ENCODE measurements at regions not wholly inside any gene's neighbourhood (a gene's known extent, or its start where the extent isn't known, plus 50 kb on each side); places are given as distances from the start of the nearest gene placed in this dataset.
"Not testable (repeated sequence)": the region's sequence is repeated elsewhere in the genome, so short reads cannot be mapped to it uniquely, and the experiment has no call there.

DNA sequence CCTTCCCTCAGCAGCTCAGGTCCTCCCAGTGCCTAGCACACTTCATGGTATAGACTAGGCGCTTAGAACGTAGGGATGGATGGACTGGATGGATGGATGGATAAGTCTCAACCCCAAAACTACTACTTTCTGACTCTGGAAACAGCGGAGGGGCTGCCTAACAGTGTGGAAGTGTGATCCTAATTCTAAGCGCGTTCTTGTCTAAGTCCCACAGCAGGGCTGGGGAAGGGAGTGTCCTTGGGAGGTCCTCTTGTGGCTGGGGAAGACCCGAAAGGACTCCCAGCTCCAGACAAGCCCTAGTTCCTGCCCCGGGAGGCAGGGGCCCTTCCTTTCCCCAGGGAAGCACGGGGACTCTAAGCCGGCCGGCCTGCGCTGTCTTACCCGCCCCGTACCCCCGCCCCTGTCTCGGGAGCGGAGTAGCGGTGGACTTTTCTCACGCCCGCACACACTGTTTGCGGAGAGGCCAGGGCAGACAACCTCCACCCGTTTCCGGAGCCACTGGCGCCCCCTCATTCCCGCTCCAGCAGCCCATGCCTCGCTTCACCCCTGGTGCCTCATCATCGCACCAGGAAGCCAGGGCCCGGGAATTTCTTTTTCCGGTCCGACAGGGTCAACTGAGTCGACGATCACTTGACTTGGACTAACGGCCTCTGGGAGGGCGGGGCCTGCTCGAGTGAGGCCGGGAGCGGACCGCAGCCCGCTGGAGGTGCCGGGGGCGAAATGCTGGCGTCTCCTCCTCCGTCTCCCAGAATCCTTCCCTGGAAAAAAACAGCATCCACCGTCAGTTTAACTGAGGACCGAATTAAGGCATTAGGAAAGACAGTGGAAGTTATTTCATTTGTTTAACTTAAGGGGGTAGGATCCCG is 133.3 kb downstream of the TBC1D2B start:
- no peak for DNase-seq (ENCODE audit: low read depth)

DNA sequence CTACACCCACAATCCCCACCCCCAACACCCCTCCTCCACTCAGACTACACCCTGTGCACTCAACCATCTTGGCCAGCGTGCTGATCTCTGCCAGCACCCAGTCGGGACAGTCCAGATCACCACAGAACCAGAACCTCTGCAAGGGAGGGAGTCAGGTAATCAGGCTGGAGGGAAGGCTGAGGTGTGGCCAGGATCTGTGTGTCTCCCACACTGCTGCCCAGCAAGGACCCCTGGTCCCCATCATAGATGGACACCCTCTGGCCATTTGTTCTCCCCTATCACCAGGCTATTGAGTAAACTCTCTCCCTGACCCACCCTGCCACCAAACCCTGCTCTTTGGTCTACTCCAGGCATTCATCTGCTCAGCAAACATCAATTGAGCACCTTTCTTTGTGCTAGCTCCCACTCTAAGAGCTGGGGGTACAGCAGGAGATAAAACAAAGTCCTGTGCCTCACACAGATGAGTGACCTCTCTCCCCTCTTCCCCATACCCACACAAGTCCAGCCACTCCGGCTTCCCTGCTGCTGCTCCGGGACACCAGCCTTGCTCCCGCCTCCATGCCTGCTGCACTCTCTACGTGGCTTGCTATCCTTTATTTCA is 134.8 kb downstream of the TBC1D2B start:
- DNase-seq (ENCODE audit: low read depth) = no peak

DNA sequence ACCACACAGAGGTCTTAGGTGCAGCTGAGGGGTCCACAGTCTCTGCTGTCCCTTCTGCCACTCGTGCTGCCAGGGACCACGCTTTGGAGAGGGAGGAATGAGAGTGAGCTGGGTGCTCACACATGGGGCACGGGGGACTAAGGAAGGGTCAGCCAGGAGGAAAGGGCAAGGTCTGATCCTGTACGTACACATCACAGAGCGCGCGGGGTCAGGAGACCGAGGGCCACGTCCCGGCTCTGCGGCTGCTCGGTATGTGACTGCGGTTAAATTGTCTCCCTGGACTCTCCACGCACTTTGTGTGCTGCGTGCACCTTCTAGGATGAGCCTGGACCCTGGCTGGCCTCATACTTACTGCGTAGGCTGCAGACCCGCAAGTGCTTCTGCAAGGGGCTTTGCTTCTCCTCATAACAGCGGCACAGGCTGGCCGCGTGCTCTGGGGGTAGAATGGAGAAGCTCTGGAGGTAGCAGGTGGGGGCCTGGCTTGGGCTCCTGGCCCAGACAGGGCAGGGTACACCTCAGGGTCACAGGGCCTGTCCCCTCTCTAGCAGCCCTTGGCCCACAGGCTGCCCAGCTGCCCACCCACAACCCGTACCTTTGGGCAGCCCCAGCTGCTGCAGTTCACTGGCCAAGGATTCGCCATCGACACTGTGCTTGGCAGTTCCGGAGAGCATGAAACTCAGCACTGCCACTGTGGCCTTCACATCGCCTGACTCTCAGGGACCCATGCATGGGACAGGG is 136.3 kb downstream of the TBC1D2B start:
- DNase-seq (ENCODE audit: low read depth) = not testable (repeated sequence)

DNA sequence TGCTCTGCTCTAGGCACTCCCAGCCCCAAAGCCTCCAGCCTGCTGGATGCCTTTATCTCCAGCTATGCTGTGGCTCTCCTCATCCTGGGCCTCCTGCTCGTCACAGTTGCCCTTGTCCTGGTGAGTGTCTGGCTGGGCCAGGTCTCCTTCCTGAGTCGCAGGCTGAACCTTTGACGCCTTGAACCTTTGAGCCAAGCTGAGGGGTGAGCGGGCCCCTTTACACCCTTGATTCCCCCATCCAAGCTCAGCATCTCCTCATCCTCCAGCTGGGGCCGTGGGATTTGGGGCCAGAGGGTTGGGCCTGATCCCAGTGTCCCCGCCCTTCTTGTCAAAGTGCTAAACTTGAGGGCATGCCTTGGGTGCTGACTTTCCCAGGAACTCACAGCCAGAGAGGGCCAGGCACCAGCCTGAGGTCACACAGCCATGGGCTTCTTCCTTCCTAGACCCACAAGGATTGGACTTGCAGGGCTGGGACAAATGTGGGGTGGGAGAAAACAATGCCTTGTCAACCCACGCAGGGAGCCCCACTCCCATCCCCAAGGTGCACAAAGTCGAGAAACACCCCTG is 137.0 kb downstream of the TBC1D2B start:
- DNase-seq (ENCODE audit: low read depth) = no peak

DNA sequence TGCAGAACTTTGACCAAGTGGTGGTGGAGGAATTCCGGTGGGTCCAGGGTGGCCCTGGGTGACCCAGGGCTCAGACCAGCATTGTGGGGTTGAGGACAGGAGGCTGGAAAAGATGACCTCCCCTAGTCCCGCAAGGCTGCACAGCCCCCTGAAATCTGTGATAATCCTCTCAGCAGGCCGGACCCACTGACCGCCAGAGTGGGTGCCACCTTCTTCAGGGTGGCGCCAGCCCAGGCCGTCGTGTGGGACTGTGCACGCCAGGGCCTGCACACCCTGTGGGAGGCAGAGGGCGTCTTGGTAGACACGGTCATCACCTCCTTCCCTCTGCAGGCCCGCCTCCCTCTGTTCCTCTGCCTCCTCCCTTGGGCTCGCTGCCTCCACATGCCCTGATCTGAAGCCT is 137.7 kb downstream of the TBC1D2B start:
- no peak for DNase-seq (ENCODE audit: low read depth)

DNA sequence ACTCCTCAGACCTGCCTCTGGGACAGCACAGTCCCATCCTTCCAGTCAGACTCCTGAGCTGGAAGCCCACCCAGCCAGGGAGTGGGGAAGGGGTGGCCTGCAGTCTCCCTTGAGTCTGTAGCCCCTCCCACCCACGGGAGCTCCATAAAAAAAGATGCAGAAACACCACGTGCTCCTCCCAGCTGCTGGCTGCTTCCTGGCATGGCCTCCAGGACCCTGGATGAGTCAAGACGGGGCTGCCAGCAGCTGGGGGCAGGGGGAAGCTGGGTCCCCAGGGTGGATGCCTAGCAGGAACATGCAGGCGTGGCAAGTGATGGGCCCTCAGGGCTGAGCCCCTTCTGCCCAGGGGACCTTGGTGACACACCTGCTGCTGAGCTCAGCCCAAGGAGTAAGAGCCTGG is 138.5 kb downstream of the TBC1D2B start:
- not testable (repeated sequence) for DNase-seq (ENCODE audit: low read depth)

DNA sequence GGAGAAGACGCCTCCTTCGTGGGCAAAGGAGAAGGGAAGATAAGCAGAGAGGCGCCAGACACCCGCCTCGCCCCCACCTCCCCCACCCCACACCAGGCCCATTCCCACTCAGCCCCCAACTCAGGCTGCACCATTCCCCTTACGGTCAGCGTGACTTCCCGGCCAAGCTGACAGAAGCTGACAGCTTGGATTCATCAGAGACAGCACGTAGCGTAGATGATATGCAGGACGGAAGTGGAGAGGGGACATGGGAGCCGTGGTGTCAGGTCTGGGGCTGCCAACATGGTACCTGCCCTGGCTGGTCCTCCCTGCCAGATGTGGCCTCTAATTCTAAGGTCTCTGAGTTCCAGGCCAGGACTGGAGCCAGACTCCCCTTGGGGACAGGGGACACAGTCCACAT is 139.0 kb downstream of the TBC1D2B start:
- not testable (repeated sequence) for DNase-seq (ENCODE audit: low read depth)

DNA sequence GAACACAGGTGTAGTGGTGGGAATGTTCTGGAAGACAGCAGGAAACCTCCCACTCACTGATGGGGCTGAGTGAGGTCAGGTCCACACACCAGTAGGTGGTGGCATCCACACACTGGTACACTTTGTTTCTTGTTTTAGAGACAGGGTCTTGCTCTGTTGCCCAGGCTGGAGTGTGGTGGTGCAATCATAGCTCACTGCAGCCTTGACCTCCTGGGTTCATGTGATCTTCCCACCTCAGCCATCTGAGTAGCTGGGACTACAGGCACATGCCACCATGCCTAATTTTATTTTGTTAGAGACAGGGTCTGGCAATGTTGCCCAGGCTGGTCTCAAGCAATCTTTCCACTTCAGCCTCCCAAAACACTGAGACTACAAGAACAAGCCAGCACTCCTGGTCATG is 140.9 kb downstream of the TBC1D2B start:
- not testable (repeated sequence) for DNase-seq (ENCODE audit: low read depth)

DNA sequence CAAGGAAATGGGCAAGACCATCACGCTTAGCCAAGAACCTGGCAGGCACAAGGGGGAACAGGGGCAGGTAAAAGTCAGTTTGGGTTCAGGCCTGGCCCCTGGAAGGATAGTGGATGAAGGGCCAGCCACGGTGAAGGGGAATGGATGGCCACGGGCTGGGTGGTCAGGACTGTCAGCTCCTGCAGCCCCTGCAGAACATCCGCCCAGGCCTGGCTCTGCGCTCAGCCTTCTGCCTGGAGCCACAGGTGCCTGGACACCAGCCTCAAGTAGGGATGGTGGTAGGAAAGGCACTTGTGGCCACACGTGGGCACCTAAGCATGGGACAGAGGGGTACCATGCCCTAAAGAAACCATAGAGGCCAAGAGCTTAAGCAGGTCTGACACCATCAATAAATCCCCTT is 143.0 kb downstream of the TBC1D2B start:
- not testable (repeated sequence) for DNase-seq (ENCODE audit: low read depth)

DNA sequence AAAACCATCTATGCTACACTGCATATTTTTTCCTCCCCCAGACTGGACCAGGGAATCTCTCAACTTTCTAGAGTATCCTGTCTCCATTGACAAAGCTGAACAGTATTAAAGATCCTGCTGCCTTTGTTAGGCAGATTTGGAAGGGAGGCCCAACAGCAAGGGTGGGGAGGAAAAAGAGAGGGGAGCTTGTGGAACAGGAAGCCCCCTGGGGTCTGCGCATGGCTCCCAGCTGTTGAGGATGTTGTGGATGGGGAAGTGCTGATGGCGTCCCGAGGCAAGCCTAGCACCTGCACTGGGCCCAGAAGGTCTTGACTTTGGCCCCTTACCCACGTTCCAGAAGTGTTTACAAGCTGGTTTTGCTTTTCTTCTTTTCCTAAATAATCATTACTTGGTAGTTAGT is 146.6 kb downstream of the TBC1D2B start:
- DNase-seq (ENCODE audit: low read depth) = not testable (repeated sequence)

DNA sequence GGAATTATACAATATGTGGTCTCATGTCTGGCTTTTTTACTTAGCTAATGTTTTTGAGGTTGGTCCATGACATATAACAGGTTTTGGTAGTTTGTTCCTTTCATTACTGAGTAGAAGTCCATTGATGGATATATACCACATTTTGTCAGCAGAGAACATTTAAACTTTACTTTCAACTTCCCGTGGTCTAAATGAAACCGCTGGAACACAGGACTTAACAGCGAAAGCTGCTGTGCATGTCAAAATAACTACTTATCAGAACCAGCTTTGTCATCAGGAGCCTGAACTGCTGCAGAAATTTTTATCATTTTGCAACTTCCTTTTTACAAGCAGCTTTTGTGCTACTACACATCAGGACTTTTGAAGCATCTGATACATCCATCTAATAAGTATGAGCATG is 147.0 kb downstream of the TBC1D2B start:
- DNase-seq (ENCODE audit: low read depth) = not testable (repeated sequence)

DNA sequence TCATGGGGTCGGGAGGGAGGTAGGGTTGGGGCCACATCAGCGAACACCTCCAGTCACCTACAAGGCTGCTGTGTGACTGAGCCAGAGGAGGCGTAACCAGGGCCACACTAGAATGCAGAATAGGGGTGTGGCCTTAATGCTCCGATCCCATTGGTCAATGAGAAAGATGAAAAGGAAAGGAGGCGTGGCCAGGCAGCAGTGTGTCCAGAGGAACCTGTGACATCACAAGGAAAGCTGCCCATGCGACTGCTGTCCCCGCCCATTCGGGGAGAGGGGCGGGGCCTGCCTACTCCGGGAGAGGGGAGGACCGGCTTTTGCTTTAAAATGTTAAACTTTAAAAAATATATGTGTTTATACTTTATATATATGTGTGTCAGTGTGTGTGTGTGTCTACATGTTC is 150.7 kb downstream of the TBC1D2B start:
- not testable (repeated sequence) for DNase-seq (ENCODE audit: low read depth)

DNA sequence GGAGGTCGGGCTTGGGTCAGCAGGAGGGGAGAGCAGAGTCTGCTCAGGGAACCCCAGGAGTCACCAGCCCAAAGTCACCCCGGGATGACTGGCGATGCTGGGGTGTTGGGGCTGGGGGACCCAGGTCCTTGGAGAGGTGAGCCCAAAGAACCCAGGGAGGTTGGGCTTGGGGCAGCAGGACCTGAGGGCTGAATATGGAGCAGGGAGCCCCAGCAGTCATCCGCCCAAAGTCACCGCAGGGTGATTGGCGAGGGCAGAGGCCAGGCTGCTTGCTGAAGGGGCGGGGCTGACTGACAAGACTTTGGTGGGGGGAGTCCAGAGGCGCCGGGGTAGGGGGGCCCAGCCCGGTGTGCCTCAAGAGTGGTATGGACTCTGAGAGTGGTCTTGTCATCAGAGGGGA is 151.2 kb downstream of the TBC1D2B start:
- DNase-seq (ENCODE audit: low read depth) = not testable (repeated sequence)

DNA sequence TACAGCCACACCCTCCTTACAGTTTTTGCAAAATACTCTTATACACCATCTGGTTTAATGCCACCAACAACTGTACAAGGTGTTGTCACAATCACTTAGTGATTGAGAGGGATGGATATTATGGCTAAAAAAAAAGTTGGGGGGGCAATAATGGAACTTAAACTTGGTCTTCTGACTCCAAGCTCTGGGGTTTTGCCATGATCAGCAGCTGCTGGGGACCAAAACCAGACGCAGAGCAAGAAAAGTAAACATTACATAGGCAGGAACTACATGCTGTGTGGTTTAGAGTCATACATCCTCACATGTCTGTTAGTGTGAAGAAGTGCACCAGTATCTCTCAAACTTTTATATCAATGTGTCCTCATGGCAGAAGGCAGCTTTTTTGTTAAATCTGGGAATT is 152.4 kb downstream of the TBC1D2B start:
- not testable (repeated sequence) for DNase-seq (ENCODE audit: low read depth)

DNA sequence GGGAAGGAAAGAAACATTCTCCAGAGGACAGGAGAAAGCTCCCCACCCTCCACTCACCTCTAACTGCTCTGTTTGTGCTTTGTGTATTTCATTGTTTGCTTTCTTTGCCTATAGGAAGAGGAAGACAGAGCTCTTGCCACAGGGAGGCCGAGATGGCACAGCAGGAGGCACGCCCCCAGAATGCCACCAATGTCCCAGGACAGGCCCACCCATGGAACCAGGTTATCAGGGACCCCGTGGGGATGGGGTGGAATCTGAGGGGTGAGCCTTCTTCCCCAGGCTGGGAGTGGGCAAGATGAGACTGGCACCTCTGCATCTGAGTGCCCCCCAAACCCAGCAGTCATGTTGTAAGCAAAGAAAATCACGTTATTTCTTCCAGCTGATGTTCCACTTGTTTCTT is 155.8 kb downstream of the TBC1D2B start:
- DNase-seq (ENCODE audit: low read depth) = no peak

DNA sequence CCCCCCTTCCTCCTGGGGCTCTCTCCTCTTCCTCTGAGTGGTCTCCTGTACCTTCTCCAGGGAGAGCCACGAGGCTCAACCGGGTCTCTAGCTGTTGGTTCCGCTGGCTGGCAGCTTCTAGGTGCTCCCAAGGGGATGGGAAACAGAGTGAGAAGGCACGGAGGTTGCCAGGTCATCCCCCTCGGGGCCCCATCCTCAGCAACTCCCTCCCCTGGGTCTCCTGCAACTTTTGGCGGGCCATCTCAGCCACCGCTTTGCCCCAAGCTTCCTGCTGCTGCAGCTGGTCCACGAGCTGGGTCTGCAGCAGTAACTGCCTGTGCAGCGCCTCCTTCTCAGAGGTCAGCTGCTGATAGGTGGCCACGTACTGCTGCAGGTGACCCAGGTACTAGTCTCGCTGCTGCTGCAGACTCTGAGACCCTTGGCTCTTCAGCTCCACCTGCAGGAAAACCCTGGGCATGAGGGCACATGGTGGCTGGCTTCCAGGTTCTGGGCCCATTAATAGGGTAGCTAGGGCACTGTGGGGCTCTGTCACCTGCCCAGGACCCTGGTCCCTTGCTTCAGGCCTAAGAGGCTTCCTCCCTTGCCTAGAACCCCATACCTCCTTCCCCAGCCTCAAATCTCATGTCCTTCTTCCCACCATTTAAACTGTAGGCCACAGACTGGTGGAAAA is 160.4 kb downstream of the TBC1D2B start:
- DNase-seq (ENCODE audit: low read depth) = not testable (repeated sequence)

DNA sequence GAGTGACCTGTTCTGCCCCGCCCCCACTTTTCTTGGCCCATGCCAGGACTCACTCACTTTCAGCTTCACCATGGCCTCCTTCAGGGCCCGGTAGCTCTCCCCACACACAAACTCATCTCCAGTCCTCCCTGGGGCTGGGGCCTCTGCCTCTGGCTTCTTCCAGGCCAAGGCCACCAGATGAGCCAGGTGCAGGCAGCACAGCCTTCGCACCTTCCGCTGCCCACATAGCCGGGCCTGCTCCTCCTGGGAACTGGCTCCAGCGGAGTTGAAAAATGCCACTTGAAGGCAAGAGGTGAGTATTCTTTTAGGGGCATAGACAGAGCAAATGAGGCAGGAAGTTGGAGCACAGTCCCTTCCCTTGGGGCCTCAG is 161.6 kb downstream of the TBC1D2B start:
- not testable (repeated sequence) for DNase-seq (ENCODE audit: low read depth)

DNA sequence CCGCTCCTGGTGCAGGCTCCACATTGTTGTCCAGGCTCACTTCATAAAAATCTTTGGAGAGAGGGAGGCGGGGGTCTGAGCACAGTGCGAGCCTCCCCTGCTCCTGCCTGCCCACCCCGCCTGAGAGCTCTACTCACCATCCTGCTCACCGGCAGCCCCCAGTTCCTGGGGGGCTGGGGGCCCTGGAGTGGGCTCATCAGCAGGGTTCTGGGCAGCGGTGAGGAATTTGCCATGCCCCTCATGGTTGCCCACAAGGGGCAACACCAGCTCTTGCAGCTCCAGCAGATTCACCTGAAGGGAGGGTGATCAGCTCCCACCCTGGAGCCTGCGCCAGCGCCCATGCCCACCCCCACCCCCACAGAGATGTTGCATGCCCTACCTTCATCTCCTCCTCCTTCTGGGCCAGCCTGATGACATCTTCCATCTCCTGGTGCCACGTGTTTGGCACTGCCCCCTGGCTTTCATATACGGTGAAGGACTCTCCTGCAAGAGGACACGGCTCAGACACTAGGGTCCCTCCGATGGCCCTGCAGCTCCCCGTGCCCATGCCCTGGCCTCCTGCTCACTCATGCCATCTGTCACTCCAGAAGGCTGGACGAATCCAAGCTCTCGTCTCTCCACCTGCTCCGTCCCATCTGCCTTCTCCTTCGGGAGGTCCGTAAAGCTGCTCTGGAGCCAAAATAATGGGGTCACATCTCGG is 162.1 kb downstream of the TBC1D2B start:
- no peak for DNase-seq (ENCODE audit: low read depth)

DNA sequence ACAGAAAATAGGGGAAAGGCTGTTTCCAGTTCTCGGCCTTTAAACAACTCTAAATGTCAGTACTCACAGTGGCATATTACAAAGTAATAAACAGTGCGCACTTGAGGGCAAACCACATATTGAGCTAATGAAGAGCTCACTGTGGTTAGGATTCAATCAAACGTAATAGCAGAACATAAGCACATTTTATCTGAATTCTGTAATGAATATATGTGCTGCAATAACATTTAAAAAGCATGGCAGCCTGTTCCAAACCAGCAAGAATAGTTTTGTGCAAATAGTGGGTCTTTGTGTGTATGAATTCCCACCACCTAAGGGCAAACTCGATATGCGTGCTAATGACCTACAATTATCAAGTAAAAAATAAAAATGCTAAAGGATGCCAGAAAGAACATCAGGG is 163.0 kb downstream of the TBC1D2B start:
- DNase-seq (ENCODE audit: low read depth) = not testable (repeated sequence)

DNA sequence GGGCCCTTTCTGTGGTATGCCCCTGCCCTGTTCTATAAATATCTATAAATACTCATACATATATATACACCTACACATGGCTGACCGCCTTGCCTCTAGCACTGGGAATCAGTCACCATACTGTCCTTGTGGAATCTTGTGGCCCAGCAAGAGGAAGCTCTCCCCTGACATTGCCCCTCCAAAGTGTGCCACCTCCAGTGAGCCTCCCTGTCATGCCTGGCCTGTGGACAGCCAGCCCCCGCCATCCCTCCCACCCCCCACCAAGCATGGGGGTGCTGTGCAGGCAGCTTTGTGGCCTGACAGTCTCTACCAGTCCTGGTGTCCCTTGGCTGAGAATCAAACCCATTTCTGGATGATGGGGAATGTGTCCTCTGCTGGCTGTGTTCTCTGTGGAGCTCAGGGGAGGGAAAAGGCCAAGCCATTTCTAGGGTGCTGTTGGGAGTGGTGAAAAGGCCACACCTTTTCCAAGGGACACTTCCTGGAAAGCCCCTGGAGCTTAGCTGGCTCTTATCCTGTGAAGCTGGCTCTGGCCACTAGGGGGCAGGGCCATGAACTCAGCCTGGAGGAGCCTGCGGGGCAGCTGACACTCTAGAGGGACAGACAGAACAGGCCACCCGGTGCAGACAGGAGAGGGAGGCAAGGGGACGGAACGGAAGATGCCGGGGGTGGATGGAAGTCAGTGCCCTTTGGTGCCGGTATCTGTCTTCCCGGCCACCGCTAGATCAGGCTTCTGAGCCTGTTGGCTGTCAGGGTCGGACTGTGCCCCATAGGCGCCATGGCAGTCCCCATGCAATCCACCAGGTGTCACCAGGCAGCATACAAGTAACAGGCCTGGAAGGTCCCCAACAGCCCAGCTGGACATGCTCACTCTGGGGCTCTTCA is 167.2 kb downstream of the TBC1D2B start:
- DNase-seq (ENCODE audit: low read depth) = peak; percentile 50

Data from T-helper 22 cell (primary cell).